ENCODE measurements at regions not wholly inside any gene's neighbourhood (a gene's known extent, or its start where the extent isn't known, plus 50 kb on each side); places are given as distances from the start of the nearest gene placed in this dataset.

DNA sequence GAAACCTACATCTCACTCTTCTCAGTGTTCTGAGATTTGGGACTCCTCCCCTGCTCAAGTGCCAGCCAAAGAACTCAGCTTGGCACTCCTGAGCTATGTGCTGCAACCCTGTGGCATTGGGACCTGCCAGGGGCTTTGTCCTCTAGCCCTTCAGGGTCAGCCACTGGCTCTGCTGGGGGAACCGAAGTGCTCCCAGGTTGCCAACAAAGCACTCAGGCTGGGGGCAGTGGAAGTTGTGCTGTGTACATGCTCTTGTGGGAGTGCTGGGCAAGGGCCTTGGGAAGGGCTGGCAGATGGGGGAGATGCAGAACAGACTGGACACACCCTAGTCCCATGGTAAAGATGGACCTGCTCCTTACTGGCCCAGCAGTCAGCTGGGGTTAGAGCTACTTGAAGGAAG, 498.6 kb downstream of the CAAP1 start:
- no peak for DNase-seq (ENCODE audit: low read depth)

DNA sequence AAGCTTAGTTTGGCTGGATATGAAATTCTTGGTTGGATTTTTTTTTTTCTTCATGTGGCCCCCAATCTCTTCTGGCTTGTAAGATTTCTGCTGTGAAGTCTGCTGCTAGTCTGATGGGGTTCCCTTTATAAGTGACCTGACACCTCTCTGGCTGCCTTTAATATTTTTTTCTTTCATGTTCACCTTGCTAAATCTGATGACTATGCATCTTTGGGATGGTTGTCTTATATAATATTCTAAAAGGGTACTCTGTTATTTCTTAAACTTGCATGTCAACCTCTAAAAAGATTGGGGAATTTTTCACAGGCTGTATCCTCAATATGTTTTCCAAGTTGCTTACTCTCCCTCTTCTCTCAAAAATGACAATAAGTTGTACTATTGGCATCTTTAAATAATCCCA, 500.0 kb downstream of the CAAP1 start:
- no peak for DNase-seq (ENCODE audit: low read depth)

DNA sequence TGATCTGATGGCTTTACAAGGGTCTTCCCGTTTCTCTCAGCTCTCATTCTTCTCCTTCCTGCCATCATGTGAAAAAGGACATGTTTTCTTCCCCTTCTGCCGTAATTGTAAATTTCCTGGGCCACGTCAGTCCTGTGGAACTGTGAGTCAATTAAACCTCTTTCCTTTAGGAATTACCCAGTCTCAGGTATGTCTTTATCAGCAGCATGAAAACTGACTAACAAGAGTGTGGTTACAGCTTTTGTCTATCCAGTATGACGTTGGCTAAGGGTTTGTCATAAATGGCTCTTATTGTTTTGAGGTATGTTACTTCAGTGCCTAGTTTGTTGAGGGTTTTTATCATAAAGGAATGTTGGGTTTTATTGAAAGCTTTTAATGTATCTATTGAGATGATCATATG, 501.6 kb downstream of the CAAP1 start:
- DNase-seq (ENCODE audit: low read depth) = no peak

DNA sequence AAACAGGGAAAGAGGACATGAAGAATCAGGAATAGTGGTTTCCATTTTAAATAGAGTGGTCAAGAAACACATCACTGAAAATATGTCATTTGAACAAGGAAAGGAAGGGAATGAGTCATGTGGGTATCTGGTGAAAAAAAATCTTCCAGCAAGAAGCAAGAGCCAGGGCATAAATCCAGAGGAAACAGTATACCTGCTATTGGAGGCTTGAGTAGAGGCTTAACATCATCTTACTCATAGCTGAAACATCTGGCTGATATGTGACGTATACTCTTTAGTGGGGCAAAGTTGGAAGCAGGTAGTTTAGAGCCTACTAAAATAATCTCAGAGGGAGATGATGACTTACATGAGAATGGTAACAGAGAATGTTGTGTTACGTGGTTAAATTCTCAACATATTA, 517.2 kb downstream of the CAAP1 start:
- DNase-seq (ENCODE audit: low read depth) = no peak

DNA sequence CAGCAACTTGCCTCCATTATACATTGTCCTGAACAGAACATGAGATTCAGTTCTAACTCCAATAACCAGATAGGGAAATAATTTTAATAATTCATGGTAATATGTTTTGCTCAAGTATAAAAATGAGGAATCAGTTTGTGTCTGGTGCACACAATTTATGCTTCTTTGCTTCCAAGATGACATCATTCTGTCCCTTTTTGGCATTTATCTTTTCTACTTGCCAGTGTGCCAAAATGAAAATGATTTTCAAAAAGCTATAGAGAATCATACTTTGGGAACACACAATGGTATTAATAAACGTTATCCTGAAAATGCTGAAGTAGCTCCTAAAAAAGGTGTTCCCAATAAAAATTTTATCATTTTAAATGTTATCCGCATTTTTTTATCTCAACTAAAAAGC, 519.0 kb downstream of the CAAP1 start:
- DNase-seq (ENCODE audit: low read depth) = no peak

DNA sequence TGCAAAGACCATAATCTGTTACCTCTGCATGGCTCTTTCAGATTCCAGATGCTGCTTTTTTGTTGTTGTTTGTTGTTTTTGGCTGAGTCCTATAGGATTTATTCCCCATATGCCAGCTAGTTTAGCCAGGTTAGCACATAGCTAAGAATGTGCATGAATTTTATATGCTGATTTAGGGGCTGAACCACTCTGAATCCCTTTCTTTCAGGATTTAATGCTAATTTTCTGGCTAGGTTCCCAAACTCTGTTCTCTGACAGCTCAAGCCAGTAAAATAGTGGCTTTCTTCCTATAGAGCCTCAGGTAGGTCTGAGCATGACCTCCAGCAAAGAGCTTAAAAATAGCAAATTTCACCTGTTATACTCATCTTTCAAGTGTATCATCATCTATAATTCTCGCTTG, 521.4 kb downstream of the CAAP1 start:
- DNase-seq (ENCODE audit: low read depth) = no peak

DNA sequence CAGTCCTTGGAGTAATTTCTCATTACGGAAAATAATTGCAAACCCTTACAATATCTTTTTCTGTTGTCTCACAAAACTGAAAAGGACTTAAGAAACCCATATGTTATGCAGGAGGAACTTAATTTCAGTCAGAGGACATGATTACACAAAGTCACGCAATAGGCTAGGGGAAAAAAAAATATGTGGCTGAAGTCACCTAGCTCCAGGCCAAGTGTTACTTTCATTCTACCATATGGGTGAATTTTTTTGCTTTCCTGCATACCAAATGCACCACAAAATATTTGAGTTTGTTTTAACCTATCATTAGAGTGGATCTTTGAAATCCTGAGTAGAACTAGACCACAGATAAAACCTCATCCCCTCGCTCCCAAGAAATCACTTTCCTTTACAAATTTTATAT, 523.5 kb downstream of the CAAP1 start:
- no peak for DNase-seq (ENCODE audit: low read depth)

DNA sequence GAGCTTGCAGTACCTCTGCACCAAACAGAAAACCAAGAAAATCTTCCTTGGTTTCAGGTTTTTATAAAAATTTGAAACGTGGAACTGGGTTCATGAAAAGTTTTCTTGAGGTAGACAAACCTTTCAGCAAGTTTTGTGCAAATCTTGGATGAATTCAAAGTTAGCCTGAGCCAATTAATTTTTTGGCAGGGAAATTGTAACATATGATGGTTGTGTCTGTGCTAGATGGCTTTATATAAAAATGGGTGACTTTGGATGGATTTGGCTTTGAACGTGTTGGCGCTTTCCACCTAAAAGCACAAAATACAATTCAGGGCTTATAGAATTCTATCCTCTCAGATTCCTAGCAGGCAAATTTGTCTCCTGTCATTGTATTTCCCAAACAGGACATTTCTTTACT, 524.4 kb downstream of the CAAP1 start:
- no peak for DNase-seq (ENCODE audit: low read depth)

DNA sequence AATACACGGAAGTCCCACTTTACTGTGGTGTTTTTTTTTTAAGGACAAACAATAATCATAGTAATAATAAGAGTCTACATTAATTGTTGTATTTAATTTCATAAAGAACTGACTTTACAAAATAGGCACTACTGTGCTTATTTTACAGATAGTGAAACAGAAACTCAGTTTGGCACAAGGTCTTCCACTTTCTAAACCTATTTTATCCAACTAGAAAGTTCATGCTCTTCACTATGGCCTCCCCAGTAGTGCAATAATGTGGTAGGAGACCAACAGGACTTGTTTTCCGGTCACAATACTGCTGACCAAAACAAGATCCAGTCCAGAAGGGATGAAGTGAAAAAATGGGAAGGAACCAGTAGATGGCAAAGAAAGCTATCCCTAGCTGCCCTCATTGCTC, 531.6 kb downstream of the CAAP1 start:
- DNase-seq (ENCODE audit: low read depth) = no peak

DNA sequence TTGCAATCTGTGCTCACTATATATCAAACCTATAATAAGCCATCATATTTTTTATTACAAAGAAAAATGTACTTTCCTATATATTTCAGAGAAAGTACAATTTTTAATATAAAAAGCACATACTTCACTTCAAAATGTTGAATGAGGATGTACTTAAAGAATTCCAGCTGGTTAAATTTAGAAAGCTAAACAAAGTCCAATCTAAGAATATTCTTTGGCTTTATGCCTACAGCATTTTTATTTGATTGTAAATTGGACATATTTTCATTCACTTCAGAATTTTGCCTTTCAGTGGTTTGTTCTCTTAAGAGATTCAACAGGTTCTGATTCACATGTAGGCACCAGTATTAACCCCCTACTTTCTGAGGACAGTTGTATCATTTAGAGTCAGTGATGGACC, 533.8 kb downstream of the CAAP1 start:
- DNase-seq (ENCODE audit: low read depth) = no peak

DNA sequence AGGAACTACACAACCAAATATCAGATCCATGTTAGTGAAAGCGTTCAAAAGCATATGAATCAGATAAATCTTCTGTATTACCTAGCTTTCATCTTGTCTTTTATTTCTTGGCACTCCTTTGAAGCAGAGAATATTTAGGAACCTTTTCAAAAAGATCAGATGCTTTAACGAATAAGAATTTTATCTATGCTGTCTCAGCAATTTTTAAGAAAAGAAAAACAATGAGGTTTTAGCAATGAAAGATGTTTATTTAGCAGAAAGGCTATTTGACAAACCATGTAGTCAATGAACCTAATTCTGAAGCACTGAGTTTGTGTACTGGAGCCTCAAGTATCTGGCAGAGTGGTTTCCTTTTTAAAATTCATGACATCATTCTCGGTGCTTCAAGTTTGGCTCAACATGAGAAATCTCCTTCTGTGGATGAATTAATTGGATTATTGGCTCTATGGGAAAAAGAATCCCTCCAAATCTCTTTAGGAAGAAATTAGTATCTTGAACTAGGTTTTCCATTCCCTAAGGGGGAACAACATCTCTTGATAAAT, 534.7 kb downstream of the CAAP1 start:
- no peak for DNase-seq (ENCODE audit: low read depth)

DNA sequence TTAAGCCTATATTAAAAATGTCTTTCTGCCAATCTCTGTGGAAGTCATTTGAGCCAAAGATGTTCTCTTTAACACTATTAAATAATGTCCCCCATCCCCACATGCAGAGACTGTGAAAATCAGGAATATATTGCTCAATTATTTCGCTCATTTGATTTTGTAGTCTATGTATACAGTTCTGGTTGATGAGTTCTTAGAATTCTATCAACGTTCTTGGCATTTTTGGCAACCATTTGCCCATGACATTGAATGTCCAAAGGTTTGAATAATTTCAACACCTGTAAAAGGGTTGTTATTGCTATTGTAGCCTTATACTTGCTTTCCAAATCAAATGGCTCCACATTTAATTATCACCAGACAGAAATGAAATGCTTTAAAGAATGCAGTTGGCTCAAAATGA, 536.1 kb downstream of the CAAP1 start:
- DNase-seq (ENCODE audit: low read depth) = no peak

DNA sequence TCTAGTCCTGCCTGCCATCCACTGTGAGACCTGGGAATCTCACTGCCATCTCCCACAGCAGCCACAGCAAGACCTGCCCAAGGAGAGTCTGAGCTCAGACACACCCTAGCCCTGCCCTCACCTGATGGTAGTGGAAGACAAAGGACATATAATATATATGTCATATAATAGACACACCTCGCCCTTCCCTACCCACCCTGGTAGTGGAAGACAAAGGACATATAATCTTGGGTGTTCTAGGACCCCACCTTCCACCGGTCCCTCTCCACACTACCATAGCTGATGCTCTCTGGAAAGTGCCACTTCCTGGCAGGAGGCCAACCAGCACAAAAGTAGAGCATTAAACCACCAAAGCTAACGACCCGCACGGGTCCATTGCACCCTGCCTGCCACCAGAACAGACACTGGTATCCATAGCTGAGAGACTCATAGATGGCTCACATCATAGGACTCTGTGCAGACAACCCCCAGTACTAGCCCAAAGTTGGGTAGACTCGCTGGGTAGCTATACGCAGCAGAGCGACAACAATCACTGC, 545.6 kb downstream of the CAAP1 start:
- no peak for DNase-seq (ENCODE audit: low read depth)

DNA sequence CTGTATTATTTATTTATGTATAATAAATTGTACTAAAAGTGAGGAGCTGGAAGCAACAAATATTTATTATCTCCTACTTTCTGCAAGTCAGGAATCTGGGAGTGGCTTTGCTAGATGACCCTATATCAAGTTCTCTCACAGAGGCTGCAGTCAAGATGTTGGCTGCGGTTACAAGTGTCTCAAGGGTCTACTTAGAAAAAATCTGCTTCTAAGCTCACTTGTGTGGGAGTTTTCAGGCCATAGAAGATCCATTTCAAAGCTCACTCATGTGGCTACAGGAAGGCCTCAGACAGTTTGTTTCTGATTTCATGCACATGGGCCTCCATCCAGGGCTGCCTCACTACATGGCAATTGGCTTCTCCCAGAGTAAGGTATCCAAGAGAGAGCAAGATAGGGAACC, 551.1 kb downstream of the CAAP1 start:
- no peak for DNase-seq (ENCODE audit: low read depth)

DNA sequence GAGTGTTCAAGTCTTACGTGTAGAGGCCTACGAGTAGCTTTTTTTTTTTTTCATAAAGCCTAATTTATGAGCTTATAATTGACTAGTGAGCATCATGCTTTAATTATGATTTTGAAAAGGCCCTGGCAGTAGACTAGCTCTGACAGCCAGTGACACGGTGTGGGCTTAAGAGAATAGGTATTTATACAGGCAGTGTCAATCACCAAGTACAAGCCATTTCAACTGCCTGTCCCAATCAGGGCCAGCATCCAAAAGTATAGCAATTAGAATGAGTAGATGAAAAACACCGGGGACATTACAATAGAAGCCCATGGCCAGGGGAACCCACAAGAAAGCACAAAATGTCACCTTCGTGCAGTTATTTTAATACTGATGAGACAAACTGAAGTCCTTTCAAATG, 552.8 kb downstream of the CAAP1 start:
- no peak for DNase-seq (ENCODE audit: low read depth)

DNA sequence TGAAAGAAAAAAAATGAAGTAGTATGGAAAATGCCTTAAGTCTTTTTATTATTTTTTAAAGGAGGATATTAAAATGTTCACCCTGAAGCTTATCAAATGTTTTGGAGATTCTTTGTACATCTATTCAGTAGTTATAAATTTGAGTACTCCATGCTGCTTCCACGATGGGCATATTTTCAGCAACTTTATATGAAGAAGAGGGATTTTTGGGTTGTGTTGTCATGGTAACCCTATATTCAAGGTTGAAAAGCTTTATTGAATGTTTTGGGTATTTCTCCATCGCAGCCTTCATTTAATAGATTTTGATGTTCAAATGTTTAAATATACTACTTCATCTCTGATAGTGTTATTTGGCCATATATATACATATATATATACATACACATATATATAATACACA, 557.5 kb downstream of the CAAP1 start:
- DNase-seq (ENCODE audit: low read depth) = no peak

DNA sequence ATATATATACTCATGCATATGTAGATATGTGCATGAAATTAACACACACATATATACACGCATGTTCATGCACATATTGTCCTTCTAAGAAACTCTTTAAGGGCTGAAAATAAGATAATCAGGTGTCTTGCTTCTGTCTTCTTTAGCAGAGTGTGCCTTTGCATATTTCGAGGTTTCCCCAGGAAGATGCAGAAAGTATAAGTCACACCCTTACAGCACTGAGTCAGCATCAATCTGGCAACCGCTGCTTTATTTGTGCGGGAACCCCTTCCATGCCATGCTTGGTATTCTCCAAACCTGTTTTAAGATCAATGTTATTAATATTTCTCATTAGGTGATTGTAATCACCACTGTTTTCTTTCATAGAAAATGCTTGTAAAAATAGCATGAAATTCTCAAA, 557.9 kb downstream of the CAAP1 start:
- no peak for DNase-seq (ENCODE audit: low read depth)

DNA sequence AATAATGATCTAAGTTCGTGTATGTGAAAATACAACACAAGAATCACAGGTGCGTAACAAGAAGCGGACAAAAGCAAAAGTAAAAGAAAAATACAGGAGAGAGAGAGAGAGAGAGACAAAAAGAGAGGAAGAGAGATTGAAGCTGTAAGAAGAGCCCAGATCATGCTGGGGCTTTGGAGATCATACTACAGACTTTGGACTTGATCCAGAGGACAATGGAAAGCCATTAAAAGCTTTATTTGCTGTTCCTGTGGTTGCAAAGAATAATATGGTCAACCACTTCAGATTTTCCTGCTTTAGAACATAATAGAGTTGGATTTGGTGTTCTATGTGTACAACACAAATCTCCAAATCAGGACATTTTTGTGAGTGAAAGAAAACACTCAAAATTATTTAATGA, 561.4 kb downstream of the CAAP1 start:
- no peak for DNase-seq (ENCODE audit: low read depth)

DNA sequence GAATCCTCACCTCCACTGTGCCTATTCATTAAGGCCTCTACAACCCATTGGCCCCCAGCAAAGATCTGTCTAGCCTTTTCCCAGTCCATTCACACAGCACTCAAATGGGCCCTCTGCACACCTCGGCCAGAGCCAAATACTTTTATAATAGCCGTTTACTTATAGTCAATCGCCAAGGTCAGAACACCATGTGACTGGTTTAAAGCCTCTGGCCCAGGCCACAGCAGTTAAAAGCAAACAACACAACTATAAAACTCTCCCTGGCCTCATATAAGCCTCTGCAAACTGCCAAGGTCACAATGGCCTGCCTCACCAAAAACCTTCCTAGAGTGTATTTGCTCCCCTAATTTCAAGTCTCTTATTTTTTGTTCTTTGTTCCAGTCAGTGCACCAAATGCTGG, 562.6 kb downstream of the CAAP1 start:
- DNase-seq (ENCODE audit: low read depth) = no peak

DNA sequence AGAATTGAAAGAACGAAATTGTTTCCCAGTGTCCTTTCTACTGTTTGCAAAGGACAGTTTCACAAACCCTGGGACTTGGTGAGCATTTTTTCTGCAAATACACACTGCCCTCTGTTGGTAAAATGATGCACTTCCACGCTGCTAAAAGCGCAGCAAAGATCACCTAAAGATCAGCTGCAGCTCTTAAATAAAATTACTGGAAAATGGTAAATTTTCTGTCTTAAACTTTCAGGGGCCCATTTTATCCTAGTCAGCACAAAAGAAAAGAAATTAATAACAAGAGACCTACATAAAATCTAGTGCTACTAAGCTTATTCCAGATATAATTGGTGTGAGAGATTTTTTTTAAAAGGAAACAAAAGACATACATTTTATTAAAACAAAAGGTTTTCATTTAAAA, 566.0 kb downstream of the CAAP1 start:
- DNase-seq (ENCODE audit: low read depth) = no peak

DNA sequence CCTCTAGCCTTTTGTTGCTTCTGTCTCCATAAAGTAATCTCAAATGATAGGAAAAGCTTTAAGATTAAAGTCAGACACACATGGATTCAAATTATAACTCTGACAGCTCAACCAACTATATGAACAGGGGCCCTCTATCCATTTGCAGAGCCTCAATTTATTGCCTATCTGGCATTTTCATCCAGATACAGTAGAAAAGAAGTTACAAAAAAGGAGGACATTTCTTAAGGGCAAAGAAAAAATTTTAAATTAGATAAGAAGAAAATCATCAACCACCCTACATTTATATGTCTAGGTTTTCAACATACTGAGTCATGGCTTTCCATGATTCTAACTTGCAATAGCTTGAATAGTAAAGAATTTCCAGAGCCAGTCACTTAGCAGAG, 567.2 kb downstream of the CAAP1 start:
- DNase-seq (ENCODE audit: low read depth) = no peak

DNA sequence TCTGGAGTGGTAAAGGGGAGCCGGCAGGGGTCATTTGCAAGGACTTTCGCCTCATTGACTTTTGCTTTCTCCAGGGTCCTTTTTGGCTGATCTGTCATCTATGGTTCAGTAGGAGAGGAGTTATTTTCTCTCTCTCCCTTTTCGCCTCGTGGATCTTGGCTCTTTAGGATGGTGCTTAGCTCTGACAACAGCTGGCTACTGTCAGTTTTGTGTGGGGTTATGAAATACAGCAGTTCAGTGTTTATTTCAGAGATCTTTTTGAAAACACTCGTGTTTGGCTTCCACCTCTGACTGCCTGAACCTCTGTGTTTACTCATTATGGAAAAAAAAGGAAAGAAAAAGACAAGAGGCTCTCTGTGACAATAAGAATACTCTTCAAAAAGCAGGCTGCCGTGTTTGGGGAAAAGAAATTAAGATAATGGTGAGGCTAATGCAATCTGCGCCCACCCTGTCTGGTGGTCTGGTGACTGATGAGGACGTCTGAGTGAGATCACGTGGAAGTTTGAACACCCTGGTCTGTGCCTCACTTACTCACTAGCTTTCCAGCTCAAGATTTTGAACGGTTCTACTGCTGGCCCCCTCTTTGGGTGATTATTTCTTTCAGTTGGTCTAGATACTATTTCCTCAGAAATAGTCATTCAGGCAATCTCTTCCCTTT, 567.7 kb downstream of the CAAP1 start:
- no peak for DNase-seq (ENCODE audit: low read depth)

DNA sequence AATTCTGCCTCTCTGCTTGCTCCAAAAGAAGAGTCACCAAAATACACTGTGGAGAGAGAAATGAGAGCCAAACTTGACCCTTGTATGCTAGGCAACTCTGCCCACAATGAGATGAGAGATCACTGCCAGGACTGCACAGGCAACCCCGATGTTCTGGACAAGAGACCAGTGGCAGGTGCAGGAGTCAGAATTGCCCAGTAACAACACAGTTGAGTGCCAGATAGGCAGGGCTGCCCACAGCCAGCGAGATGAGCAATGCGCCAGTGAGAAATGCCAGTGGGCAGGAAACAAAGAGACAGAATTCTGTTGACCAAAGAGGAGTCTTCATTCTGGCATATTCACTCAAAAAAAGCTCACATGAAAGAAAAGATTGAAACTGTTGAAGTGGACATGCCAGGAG, 570.7 kb downstream of the CAAP1 start:
- no peak for DNase-seq (ENCODE audit: low read depth)

DNA sequence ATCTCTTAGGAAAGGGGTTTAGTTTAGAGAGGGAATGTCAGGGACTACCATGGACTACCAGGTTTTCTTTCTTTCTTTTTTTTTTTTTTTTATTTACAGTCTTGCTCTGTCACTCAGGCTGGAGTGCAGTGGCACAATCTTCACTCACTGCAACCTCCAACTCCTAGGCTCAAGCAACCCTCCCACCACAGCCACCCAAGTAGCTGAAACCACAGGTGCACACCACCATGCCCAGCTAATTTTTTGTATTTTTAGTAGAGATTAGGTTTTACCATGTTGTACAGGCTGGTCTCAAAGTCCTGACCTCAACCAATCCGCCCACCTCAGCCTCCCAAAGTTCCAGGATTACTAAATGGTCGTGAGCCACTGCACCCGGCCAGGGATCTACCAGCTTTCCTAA, 572.7 kb downstream of the CAAP1 start:
- no peak for DNase-seq (ENCODE audit: low read depth)

All from activated T-cell treated with anti-CD3 and anti-CD28 coated beads for 48 hours (primary cell).